Neural cell (in vitro differentiated cells): ENCODE measurements at regions not wholly inside any gene's neighbourhood (a gene's known extent, or its start where the extent isn't known, plus 50 kb on each side); places are given as distances from the start of the nearest gene placed in this dataset.

ENCODE experiments used
- EP300 ChIP-seq: fragments of 450-650 bp; conservative IDR thresholded peaks from 2 replicates; pipeline ENCODE4 v1.6.1; 2014; ENCODE audit warnings: antibody characterized with exemption, mild to moderate bottlenecking, moderate library complexity; ENCODE audit not compliant: poor library complexity, severe bottlenecking
- EZH2 ChIP-seq: fragments of 200-600, 300-800 bp; shearing (Covaris generic), sonication (generic); IDR thresholded peaks from 2 replicates; pipeline ENCODE4 v1.6.1; 2014; ENCODE audit warnings: antibody characterized with exemption, low read length, borderline replicate concordance, mild to moderate bottlenecking; ENCODE audit not compliant: insufficient read depth, poor library complexity, severe bottlenecking
- MXI1 ChIP-seq: fragments of 450-650 bp; conservative IDR thresholded peaks from 2 replicates; pipeline ENCODE4 v1.6.1; 2014; ENCODE audit warnings: antibody characterized with exemption, mild to moderate bottlenecking; ENCODE audit not compliant: poor library complexity, severe bottlenecking
- POLR2AphosphoS5 ChIP-seq: IDR thresholded peaks from 2 replicates; pipeline ENCODE4 v1.6.1; 2012
- SMC3 ChIP-seq: fragments of 450-650 bp; conservative IDR thresholded peaks from 2 replicates; pipeline ENCODE4 v1.6.1; 2014; ENCODE audit warnings: antibody characterized with exemption, mild to moderate bottlenecking, moderate library complexity; ENCODE audit not compliant: poor library complexity
- TF ChIP-seq, protein P1 (sequence below): fragments of 450-650 bp; IDR thresholded peaks from 2 replicates; pipeline ENCODE4 v1.5.1; 2014; ENCODE audit warnings: antibody characterized with exemption, mild to moderate bottlenecking, moderate library complexity; ENCODE audit not compliant: poor library complexity, severe bottlenecking

GRCh38 chr10:124262971-124263370 is 155.8 kb downstream of the OAT start:
- TF ChIP-seq, protein P1, sequence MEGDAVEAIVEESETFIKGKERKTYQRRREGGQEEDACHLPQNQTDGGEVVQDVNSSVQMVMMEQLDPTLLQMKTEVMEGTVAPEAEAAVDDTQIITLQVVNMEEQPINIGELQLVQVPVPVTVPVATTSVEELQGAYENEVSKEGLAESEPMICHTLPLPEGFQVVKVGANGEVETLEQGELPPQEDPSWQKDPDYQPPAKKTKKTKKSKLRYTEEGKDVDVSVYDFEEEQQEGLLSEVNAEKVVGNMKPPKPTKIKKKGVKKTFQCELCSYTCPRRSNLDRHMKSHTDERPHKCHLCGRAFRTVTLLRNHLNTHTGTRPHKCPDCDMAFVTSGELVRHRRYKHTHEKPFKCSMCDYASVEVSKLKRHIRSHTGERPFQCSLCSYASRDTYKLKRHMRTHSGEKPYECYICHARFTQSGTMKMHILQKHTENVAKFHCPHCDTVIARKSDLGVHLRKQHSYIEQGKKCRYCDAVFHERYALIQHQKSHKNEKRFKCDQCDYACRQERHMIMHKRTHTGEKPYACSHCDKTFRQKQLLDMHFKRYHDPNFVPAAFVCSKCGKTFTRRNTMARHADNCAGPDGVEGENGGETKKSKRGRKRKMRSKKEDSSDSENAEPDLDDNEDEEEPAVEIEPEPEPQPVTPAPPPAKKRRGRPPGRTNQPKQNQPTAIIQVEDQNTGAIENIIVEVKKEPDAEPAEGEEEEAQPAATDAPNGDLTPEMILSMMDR: no peak
- TF ChIP-seq EP300 (no peak), POLR2AphosphoS5 (no peak), SMC3 (no peak), EZH2 (no peak), MXI1 (no peak)
